WTC11 (cell line): ENCODE measurements at regions not wholly inside any gene's neighbourhood (a gene's known extent, or its start where the extent isn't known, plus 50 kb on each side); places are given as distances from the start of the nearest gene placed in this dataset.

Source experiments
- ATF2 ChIP-seq: sonication (generic); formaldehyde crosslinking; IDR thresholded peaks from 2 replicates; pipeline ENCODE4 v1.8.1; 2022; ENCODE audit warnings: low read depth, missing genetic modification reagents, borderline replicate concordance
- CTCF ChIP-seq: fragments of 200-600 bp; IDR thresholded peaks from 2 replicates; pipeline ENCODE4 v1.8.0; 2022; ENCODE audit warnings: antibody characterized with exemption
- FOXP1 ChIP-seq: sonication (generic); formaldehyde crosslinking; IDR thresholded peaks from 2 replicates; pipeline ENCODE4 v1.8.0; 2022; ENCODE audit warnings: missing genetic modification reagents, mild to moderate bottlenecking, moderate library complexity, borderline replicate concordance
- USF1 ChIP-seq: sonication (generic); formaldehyde crosslinking; IDR thresholded peaks from 2 replicates; pipeline ENCODE4 v1.8.0; 2022; ENCODE audit warnings: mild to moderate bottlenecking, missing genetic modification reagents
- ZNF121 ChIP-seq: sonication (generic); formaldehyde crosslinking; IDR thresholded peaks from 2 replicates; pipeline ENCODE4 v1.8.0; 2023; ENCODE audit warnings: missing genetic modification reagents
- ZNF416 ChIP-seq: fragments of 250-450 bp; sonication (Bioruptor Pico); IDR thresholded peaks from 2 replicates; pipeline ENCODE4 v1.9.0; 2021; ENCODE audit warnings: mild to moderate bottlenecking, inconsistent platforms

GRCh38 chr13:105827111-105827809 is 708.2 kb downstream of the EFNB2 start:
- TF ChIP-seq ZNF121 (CRISPR knock-in tag) (no peak), FOXP1 (CRISPR knock-in tag) (no peak), ATF2 (CRISPR knock-in tag) (no peak), USF1 (CRISPR knock-in tag) (no peak), CTCF (no peak), ZNF416 (no peak)
